H1 (cell line): ENCODE measurements at regions not wholly inside any gene's neighbourhood (a gene's known extent, or its start where the extent isn't known, plus 50 kb on each side); places are given as distances from the start of the nearest gene placed in this dataset.

Experiments
- EP300 ChIP-seq, 2 experiments: IDR thresholded peaks; 1 replicate in 1 of 2; 2 replicates in 1 of 2; pipeline ENCODE4 v1.6.1; 2011 to 2012; ENCODE audit warnings: low read depth in 2 of 2, low read length in 2 of 2, mild to moderate bottlenecking in 2 of 2, borderline replicate concordance in 1 of 2, inconsistent platforms in 1 of 2, moderate library complexity in 1 of 2
- GABPA ChIP-seq: IDR thresholded peaks from 2 replicates; pipeline ENCODE4 v1.6.1; 2011; ENCODE audit warnings: mild to moderate bottlenecking, low read length, moderate library complexity, borderline replicate concordance; ENCODE audit not compliant: insufficient read depth
- JUN ChIP-seq: IDR thresholded peaks from 2 replicates; pipeline ENCODE4 v1.6.1; 2011; ENCODE audit warnings: low read depth, mild to moderate bottlenecking, improper control_type of control experiment, low read length
- KDM4A ChIP-seq: IDR thresholded peaks from one replicate; pipeline ENCODE4 v1.7.1; 2012; ENCODE audit warnings: low read depth, mild to moderate bottlenecking, moderate library complexity, low read length, inconsistent platforms; ENCODE audit not compliant: severe bottlenecking
- SAP30 ChIP-seq: fragments of 300-600 bp; sonication (generic); IDR thresholded peaks from 2 replicates; pipeline ENCODE4 v1.7.1; 2012; ENCODE audit warnings: low read length, moderate library complexity, mild to moderate bottlenecking, inconsistent platforms; ENCODE audit not compliant: insufficient read depth, insufficient replicate concordance
- TAF1 ChIP-seq: IDR thresholded peaks from 2 replicates; pipeline ENCODE4 v1.6.1; 2011; ENCODE audit warnings: mild to moderate bottlenecking, low read depth, low read length
- YY1 ChIP-seq: IDR thresholded peaks from 2 replicates; pipeline ENCODE4 v1.6.1; 2011; ENCODE audit warnings: low read depth, mild to moderate bottlenecking, low read length

DNA sequence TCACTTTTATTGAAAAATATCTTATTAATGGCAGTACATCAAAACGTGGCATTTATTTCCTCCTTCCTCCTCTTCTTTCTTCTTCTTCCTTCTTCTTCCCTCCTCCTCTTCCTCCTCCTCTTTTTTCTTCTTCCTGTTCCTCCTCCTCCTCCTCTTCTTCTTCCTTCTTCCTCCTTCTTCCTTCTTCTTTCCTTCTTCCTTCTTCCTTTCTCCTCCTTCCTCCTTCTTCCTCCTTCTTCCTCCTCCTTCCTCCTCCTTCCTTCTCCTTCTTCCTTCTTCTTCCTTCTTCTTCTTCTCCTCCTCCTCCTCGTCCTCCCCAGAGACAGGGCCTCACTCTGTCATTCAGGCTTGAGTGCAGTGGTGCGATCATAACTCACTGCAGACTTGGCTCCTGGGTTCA is 457.2 kb downstream of the AEBP2 start (continued):
- TF ChIP-seq KDM4A: no peak
- TF ChIP-seq SAP30: no peak
- no peak for TF ChIP-seq YY1
- no peak for TF ChIP-seq EP300 (IDR thresholded peaks at IDR 0.05; ENCODE audit: borderline replicate concordance in 1 of 2, low read depth in 2 of 2, low read length in 2 of 2)
- TF ChIP-seq JUN: no peak
- TF ChIP-seq GABPA: no peak
- no peak for TF ChIP-seq TAF1
